ENCODE measurements at regions not wholly inside any gene's neighbourhood (a gene's known extent, or its start where the extent isn't known, plus 50 kb on each side); places are given as distances from the start of the nearest gene placed in this dataset.

- intact Hi-C loops (cut with DNase I; ENCODE audit: low total_unique reads) = no loop called here
- no peak for DNase-seq (ENCODE audit: low spot score in 2 of 2)
- H3K4me1 ChIP-seq = no peaks in the 10 kb centered on the region
- H3K36me3 ChIP-seq = no peaks in the 10 kb centered on the region
- no peak for TF ChIP-seq POLR2AphosphoS5 (IDR thresholded peaks at IDR 0.05)
- no peak for TF ChIP-seq POLR2A (IDR thresholded peaks at IDR 0.05)
- TF ChIP-seq CTCF (IDR thresholded peaks at IDR 0.05) = no peak
- H3K9me3 ChIP-seq = peaks cover 7 to 22% of the 10 kb centered on the region in 2 donors
- no peak overlapping the region for H3K27ac ChIP-seq
- H3K27me3 ChIP-seq = no peaks in the 10 kb centered on the region
- H3K4me3 ChIP-seq = no peak overlapping the region
Observed at GRCh38 chr4:36523182-36523581, 241.8 kb downstream of the DTHD1 start.

DNA sequence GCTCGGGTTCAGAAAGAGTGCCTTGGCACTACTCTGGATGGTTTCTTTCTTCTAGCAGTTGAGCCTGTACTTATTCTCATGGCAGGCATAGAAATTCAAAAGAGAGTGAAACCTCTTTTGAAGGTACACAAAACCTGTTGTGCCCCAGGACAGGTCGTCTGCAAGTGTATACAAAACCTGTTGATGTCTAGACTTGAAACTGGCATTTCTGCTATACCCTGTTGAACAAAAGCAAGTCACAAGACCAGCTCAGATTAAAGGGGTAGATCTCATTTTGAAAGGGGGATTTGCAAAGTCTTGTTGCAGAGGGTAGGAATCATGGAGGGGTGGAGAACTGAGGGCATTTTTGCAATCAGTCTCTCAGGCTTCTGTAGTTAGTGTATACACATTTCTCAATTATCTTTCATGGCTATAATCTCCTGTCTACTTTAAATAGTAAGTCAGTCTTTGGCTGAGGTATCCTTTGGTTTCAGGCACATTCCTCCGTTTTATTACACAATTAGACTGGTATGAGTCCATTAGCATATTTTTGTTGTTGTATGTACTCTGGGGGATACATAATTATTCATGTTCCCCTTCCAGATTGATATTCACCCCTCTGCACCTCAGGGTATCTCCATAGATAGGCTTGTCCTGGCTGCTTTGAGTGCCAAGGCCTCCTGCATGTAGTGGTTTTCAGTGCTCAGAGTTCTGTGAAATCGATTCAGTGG, 251.4 kb downstream of the DTHD1 start:
- intact Hi-C loops (cut with DNase I; ENCODE audit: low total_unique reads) = no loop called here
- no peak for TF ChIP-seq CTCF (IDR thresholded peaks at IDR 0.05)
- TF ChIP-seq POLR2AphosphoS5 (IDR thresholded peaks at IDR 0.05) = no peak
- TF ChIP-seq POLR2A (IDR thresholded peaks at IDR 0.05) = no peak

GRCh38 chr4:36533944-36534343, 252.5 kb downstream of the DTHD1 start:
- no peak overlapping the region for H3K27ac ChIP-seq
- H3K4me1 ChIP-seq = no peaks in the 10 kb centered on the region
- intact Hi-C loops (cut with DNase I; ENCODE audit: low total_unique reads) = no loop called here
- TF ChIP-seq CTCF (IDR thresholded peaks at IDR 0.05) = no peak
- no peak for TF ChIP-seq POLR2AphosphoS5 (IDR thresholded peaks at IDR 0.05)
- no peak for TF ChIP-seq POLR2A (IDR thresholded peaks at IDR 0.05)
- no peak overlapping the region for H3K4me3 ChIP-seq
- DNase-seq (ENCODE audit: low spot score in 2 of 2) = no peak
- H3K36me3 ChIP-seq = no peaks in the 10 kb centered on the region
- peaks cover 0 to 8% of the 10 kb centered on the region in 2 donors for H3K9me3 ChIP-seq
- no peaks in the 10 kb centered on the region for H3K27me3 ChIP-seq

More for the DNA sequence above, 251.4 kb downstream of the DTHD1 start:
- Histone ChIP-seq H3K4me1 (no peaks in the 10 kb centered on the region), H3K36me3 (no peaks in the 10 kb centered on the region), H3K9me3 (peaks cover 0 to 18% of the 10 kb centered on the region in 2 donors), H3K27ac (no peak overlapping the region), H3K27me3 (no peaks in the 10 kb centered on the region), H3K4me3 (no peak overlapping the region)
- no peak for DNase-seq (ENCODE audit: low spot score in 2 of 2)

- Histone ChIP-seq H3K36me3 (no peaks in the 10 kb centered on the region), H3K4me1 (no peaks in the 10 kb centered on the region), H3K27me3 (no peaks in the 10 kb centered on the region), H3K4me3 (no peak overlapping the region), H3K9me3 (no peaks in the 10 kb centered on the region), H3K27ac (no peak overlapping the region)
- intact Hi-C loops (cut with DNase I; ENCODE audit: low total_unique reads) = no loop called here
- TF ChIP-seq CTCF (IDR thresholded peaks at IDR 0.05) (no peak), POLR2A (IDR thresholded peaks at IDR 0.05) (no peak), POLR2AphosphoS5 (IDR thresholded peaks at IDR 0.05) (no peak)
- DNase-seq (ENCODE audit: low spot score in 2 of 2) = no peak
Observed at GRCh38 chr4:36547383-36547782, 266.0 kb downstream of the DTHD1 start.

DNA sequence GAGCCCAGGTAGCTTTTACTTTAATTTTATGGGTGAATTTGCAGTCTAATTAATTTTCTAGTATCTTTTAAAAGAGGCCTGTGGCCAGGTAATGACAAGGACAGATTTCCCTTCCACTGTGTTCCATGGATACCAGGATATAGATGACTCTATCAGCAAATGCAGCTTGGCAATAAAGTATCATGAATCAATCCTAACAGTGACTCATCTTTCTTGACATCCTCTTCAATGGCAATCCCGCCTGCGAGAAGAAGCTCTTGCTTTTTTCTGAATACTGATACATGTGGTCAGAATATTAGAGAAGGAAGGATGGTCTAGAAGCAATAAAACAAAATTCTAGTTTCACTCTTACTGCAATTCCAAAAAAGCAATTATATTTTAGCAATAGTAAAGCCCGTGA, 267.8 kb downstream of the DTHD1 start:
- TF ChIP-seq POLR2AphosphoS5 (IDR thresholded peaks at IDR 0.05) (no peak), CTCF (IDR thresholded peaks at IDR 0.05) (no peak), POLR2A (IDR thresholded peaks at IDR 0.05) (no peak)
- Histone ChIP-seq H3K4me3 (no peak overlapping the region), H3K27ac (no peak overlapping the region), H3K27me3 (no peaks in the 10 kb centered on the region), H3K36me3 (no peaks in the 10 kb centered on the region), H3K4me1 (no peaks in the 10 kb centered on the region), H3K9me3 (no peaks in the 10 kb centered on the region)
- no peak for DNase-seq (ENCODE audit: low spot score in 2 of 2)
- intact Hi-C loops (cut with DNase I; ENCODE audit: low total_unique reads) = no loop called here
